ENCODE measurements at regions not wholly inside any gene's neighbourhood (a gene's known extent, or its start where the extent isn't known, plus 50 kb on each side); places are given as distances from the start of the nearest gene placed in this dataset.
"Not testable (repeated sequence)": the region's sequence is repeated elsewhere in the genome, so short reads cannot be mapped to it uniquely, and the experiment has no call there.

DNA sequence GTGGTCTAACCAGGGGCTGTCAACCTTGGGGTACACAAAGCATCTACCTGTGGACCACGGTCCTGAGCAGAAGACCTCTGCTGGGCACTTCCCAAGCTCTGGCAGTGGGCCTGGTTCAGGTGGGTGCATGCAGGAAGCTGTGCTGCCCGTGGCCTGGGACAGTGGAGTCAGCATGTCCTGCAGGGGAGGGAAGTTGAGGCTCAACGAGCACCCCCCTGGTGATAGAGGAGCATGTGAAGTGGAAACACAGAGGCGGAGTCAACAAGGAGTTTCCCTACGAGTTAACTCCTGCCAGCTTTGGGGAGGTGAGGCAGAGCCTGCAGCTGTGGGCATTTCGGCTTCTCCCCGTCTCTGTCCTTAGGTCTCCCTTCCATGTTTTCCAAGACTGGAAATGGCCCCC lies 67.5 kb upstream of the IRX2 start:
- ATAC-seq (ENCODE audit: low read depth) (no peak), DNase-seq (no peak)
- intact Hi-C loops (cut with micrococcal nuclease), result no loop called here
- Mint-ChIP-seq H3K36me3 (ENCODE audit: low read depth) (no peaks in the 10 kb centered on the region), H3K27me3 (no peaks in the 10 kb centered on the region), H3K4me3 (no peak overlapping the region), H3K9me3 (peaks cover 3% of the 10 kb centered on the region), H3K4me1 (no peaks in the 10 kb centered on the region), H3K27ac (no peak overlapping the region)
- TF ChIP-seq, protein P1, sequence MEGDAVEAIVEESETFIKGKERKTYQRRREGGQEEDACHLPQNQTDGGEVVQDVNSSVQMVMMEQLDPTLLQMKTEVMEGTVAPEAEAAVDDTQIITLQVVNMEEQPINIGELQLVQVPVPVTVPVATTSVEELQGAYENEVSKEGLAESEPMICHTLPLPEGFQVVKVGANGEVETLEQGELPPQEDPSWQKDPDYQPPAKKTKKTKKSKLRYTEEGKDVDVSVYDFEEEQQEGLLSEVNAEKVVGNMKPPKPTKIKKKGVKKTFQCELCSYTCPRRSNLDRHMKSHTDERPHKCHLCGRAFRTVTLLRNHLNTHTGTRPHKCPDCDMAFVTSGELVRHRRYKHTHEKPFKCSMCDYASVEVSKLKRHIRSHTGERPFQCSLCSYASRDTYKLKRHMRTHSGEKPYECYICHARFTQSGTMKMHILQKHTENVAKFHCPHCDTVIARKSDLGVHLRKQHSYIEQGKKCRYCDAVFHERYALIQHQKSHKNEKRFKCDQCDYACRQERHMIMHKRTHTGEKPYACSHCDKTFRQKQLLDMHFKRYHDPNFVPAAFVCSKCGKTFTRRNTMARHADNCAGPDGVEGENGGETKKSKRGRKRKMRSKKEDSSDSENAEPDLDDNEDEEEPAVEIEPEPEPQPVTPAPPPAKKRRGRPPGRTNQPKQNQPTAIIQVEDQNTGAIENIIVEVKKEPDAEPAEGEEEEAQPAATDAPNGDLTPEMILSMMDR (IDR thresholded peaks at IDR 0.05), result no peak
- ChIA-PET CTCF (no interaction called here), POLR2A (no interaction called here)

DNA sequence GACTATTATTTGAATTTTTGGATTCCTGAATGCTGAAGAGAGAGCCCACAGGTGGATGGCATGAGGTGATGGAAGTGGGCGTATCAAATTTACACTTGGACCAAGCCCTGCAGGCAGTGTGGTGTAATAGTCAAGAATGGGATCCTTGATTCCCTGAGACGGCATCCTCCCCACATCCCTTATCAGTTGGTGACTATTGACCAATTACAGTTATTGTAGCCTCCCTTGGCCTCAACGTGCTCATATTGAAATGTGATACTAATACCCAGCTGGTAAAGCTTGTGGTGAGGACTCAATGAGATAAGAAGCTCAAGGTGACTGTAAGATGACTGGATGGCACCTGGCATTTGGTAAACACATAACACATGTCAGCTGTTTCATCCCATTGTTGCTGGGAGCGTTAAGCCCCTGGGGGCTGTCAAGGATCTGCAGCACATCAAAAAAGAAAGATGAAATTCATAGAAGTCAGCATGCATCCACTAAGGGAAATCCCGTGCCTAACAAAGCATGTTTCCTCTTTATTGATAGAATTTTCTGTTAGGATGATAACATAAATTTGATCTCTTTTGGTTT lies 65.6 kb upstream of the IRX2 start:
- intact Hi-C loops (cut with micrococcal nuclease), result no loop called here

DNA sequence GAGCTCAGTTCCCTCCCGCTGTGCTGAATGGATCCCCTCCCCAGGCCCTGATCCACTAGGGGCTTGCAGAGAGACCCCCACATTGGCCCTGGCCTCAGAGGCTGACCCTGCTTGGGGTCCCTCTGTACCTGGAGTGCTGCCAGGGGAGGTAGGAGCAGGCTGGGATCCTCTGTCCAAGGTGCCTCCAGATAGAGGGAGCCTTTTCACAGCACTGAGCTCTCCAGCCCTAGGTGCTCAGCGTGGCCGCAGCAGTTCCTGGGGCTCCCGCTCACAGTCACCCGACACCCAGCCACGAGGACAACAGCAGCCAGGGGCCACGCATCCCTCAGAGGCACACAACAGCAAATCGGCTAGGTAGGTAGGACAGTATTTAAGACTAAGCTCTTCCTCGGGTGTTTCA lies 62.2 kb upstream of the IRX2 start:
- ChIA-PET POLR2A (no interaction called here), CTCF (no interaction called here)
- Mint-ChIP-seq H3K27me3 (no peaks in the 10 kb centered on the region), H3K4me1 (no peaks in the 10 kb centered on the region), H3K9me3 (no peaks in the 10 kb centered on the region), H3K4me3 (no peak overlapping the region), H3K36me3 (ENCODE audit: low read depth) (no peaks in the 10 kb centered on the region), H3K27ac (no peak overlapping the region)
- DNase-seq (no peak), ATAC-seq (ENCODE audit: low read depth) (no peak)
- TF ChIP-seq, protein P1 (IDR thresholded peaks at IDR 0.05), result no peak
- intact Hi-C loops (cut with micrococcal nuclease), result no loop called here

More for the DNA sequence above, 65.6 kb upstream of the IRX2 start:
- Mint-ChIP-seq H3K4me3 (no peak overlapping the region), H3K4me1 (no peaks in the 10 kb centered on the region), H3K27ac (no peak overlapping the region), H3K9me3 (peaks cover 3% of the 10 kb centered on the region), H3K36me3 (ENCODE audit: low read depth) (no peaks in the 10 kb centered on the region), H3K27me3 (no peaks in the 10 kb centered on the region)
- TF ChIP-seq, protein P1 (IDR thresholded peaks at IDR 0.05), result no peak
- ATAC-seq (ENCODE audit: low read depth), result no peak
- CTCF ChIA-PET, result no interaction called here
- POLR2A ChIA-PET, result no interaction called here
- DNase-seq, result no peak

DNA sequence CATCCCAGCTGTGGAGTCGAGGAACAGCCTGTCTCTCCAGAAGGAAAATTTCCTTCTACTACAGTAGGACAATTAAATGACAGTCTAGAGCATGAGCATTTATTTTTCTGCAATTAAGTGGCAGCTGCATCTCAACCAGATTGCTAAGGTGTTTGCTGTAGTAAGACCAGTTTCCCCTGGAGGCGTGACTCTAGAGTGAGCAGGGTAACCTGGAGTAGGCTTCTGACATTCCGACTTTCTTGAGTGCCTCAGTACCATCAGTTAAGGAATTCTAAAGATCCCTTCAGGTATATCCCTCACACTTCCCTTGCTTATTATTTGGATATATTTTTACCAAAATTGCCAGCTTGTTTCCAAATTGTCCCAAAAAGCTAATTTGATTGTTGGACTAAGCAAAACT lies 59.2 kb upstream of the IRX2 start:
- DNase-seq (no peak), ATAC-seq (ENCODE audit: low read depth) (no peak)
- Mint-ChIP-seq H3K27me3 (no peaks in the 10 kb centered on the region), H3K36me3 (ENCODE audit: low read depth) (no peaks in the 10 kb centered on the region), H3K4me3 (no peak overlapping the region), H3K9me3 (peaks cover 5% of the 10 kb centered on the region), H3K4me1 (no peaks in the 10 kb centered on the region), H3K27ac (no peak overlapping the region)
- ChIA-PET CTCF (no interaction called here), POLR2A (no interaction called here)
- TF ChIP-seq, protein P1 (IDR thresholded peaks at IDR 0.05), result no peak
- intact Hi-C loops (cut with micrococcal nuclease), result no loop called here

DNA sequence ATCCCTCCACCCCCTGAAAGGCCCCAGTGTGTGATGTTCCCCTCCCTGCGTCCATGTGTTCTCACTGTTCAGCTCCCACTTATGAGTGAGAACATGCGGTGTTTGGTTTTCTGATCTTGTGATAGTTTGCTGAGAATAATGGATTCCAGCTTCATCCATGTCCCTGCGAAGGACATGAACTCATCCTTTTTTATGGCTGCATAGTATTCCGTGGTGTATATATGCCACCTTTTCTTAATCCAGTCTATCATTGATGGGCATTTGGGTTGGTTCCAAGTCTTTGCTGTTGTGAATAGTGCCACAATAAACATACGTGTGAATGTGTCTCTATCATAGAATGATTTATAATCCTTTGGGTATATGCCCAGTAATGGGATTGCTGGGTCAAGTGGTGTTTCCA lies 55.8 kb upstream of the IRX2 start:
- ATAC-seq (ENCODE audit: low read depth); intact Hi-C loops (cut with micrococcal nuclease): not testable (repeated sequence)

DNA sequence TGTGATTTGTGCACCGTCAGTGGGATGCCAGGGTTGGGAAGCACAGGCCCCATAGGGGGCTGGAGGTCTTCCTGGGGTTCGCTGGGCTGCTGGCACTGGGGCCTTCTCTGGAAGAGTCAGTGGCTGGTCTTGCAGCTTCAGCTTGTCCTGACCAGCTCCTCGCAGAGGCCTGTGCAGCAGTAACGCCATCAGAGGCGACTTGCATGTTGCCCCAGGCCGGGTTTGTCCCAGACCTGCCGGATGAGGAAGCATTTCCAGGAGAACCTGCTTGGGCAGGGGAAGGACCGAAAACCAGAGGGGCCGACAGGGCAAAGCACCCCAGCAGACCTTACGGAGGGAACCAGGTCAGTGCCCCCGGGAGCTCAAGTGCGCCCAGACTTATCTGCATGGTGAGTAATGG lies 54.7 kb upstream of the IRX2 start:
- H3K4me1 Mint-ChIP-seq, result no peaks in the 10 kb centered on the region
- intact Hi-C loops (cut with micrococcal nuclease), result no loop called here
- DNase-seq (no peak), ATAC-seq (ENCODE audit: low read depth) (no peak)
- no peaks in the 10 kb centered on the region for H3K36me3 Mint-ChIP-seq (ENCODE audit: low read depth)
- H3K9me3 Mint-ChIP-seq, result peaks cover 12% of the 10 kb centered on the region
- CTCF ChIA-PET, result no interaction called here
- POLR2A ChIA-PET, result no interaction called here
- H3K4me3 Mint-ChIP-seq, result no peak overlapping the region
- no peaks in the 10 kb centered on the region for H3K27me3 Mint-ChIP-seq
- H3K27ac Mint-ChIP-seq, result no peak overlapping the region
- TF ChIP-seq, protein P1 (IDR thresholded peaks at IDR 0.05), result no peak

More for the DNA sequence above, 55.8 kb upstream of the IRX2 start:
- H3K36me3 Mint-ChIP-seq (ENCODE audit: low read depth); H3K27me3 Mint-ChIP-seq; H3K27ac Mint-ChIP-seq; H3K4me3 Mint-ChIP-seq; POLR2A ChIA-PET; H3K4me1 Mint-ChIP-seq; DNase-seq; CTCF ChIA-PET: not testable (repeated sequence)
- peaks cover 12% of the 10 kb centered on the region for H3K9me3 Mint-ChIP-seq

Data from activated B cell treated with CpG ODN at 0.5 μM for 24 hours (primary cell).